HepG2 (cell line): ENCODE measurements at regions not wholly inside any gene's neighbourhood (a gene's known extent, or its start where the extent isn't known, plus 50 kb on each side); places are given as distances from the start of the nearest gene placed in this dataset.

Experiments
- CTCF ChIP-seq: sonication (generic); formaldehyde crosslinking; IDR thresholded peaks from 2 replicates; pipeline ENCODE4 v1.5.0; 2020; ENCODE audit warnings: mild to moderate bottlenecking, missing genetic modification reagents, moderate library complexity
- FOXK1 ChIP-seq: sonication (generic); formaldehyde crosslinking; IDR thresholded peaks from 2 replicates; pipeline ENCODE4 v1.4.0; 2020; ENCODE audit warnings: low read depth, missing genetic modification reagents, borderline replicate concordance
- HDAC2 ChIP-seq: sonication (generic); formaldehyde crosslinking; IDR thresholded peaks from 2 replicates; pipeline ENCODE4 v1.4.0; 2020; ENCODE audit warnings: missing genetic modification reagents
- JUND ChIP-seq: sonication (generic); formaldehyde crosslinking; IDR thresholded peaks from 2 replicates; pipeline ENCODE4 v1.8.0; 2022; ENCODE audit warnings: mild to moderate bottlenecking, missing genetic modification reagents
- NFATC3 ChIP-seq: sonication (generic); formaldehyde crosslinking; IDR thresholded peaks from 2 replicates; pipeline ENCODE4 v1.5.1; 2020; ENCODE audit warnings: mild to moderate bottlenecking, missing genetic modification reagents
- NRL ChIP-seq: sonication (generic); formaldehyde crosslinking; IDR thresholded peaks from 2 replicates; pipeline ENCODE4 v1.5.0; 2020; ENCODE audit warnings: missing genetic modification reagents, mild to moderate bottlenecking, moderate library complexity, borderline replicate concordance
- PTBP1 ChIP-seq: fragments of 200-400 bp; formaldehyde crosslinking; IDR thresholded peaks from 2 replicates; pipeline ENCODE4 v1.6.1; 2018; ENCODE audit warnings: low read length, low read depth; ENCODE audit not compliant: poor library complexity, severe bottlenecking
- RAD21 ChIP-seq: fragments of 450-650 bp; formaldehyde crosslinking; IDR thresholded peaks from 2 replicates; pipeline ENCODE4 v1.5.0; 2020; ENCODE audit warnings: mild to moderate bottlenecking
- RNF2 ChIP-seq: fragments of 450-650 bp; conservative IDR thresholded peaks from 2 replicates; pipeline ENCODE4 v1.6.1; 2016; ENCODE audit warnings: low read depth
- RXRA ChIP-seq: sonication (generic); formaldehyde crosslinking; IDR thresholded peaks from 2 replicates; pipeline ENCODE4 v1.5.1; 2020; ENCODE audit warnings: missing genetic modification reagents
- TAF1 ChIP-seq: sonication (generic); formaldehyde crosslinking; IDR thresholded peaks from 2 replicates; pipeline ENCODE4 v1.4.0; 2020; ENCODE audit warnings: missing genetic modification reagents
- ZNF274 ChIP-seq: sonication (generic); formaldehyde crosslinking; IDR thresholded peaks from 2 replicates; pipeline ENCODE4 v1.5.1; 2020; ENCODE audit warnings: mild to moderate bottlenecking, missing genetic modification reagents
- ZNF331 ChIP-seq: sonication (generic); formaldehyde crosslinking; IDR thresholded peaks from 2 replicates; pipeline ENCODE4 v1.4.0; 2020; ENCODE audit warnings: missing genetic modification reagents

- no peak for TF ChIP-seq TAF1 (CRISPR knock-in tag)
- no peak for TF ChIP-seq HDAC2 (CRISPR knock-in tag)
- TF ChIP-seq CTCF (CRISPR knock-in tag): no peak
- no peak for TF ChIP-seq JUND (CRISPR knock-in tag)
- TF ChIP-seq NRL (CRISPR knock-in tag): no peak
- no peak for TF ChIP-seq RNF2
- TF ChIP-seq ZNF331 (CRISPR knock-in tag): no peak
- no peak for TF ChIP-seq FOXK1 (CRISPR knock-in tag)
- no peak for TF ChIP-seq RXRA (CRISPR knock-in tag)
- no peak for TF ChIP-seq PTBP1
- no peak for TF ChIP-seq RAD21
- TF ChIP-seq ZNF274: no peak
- no peak for TF ChIP-seq NFATC3 (CRISPR knock-in tag)
Measured at GRCh38 chr12:93957870-93958269, 190.5 kb upstream of the PLXNC1 start.
